OCI-LY3 (cell line): ENCODE measurements at regions not wholly inside any gene's neighbourhood (a gene's known extent, or its start where the extent isn't known, plus 50 kb on each side); places are given as distances from the start of the nearest gene placed in this dataset.
"Not testable (repeated sequence)": the region's sequence is repeated elsewhere in the genome, so short reads cannot be mapped to it uniquely, and the experiment has no call there.

ENCODE experiments used
- H2AFZ ChIP-seq: fragments of 200-600, 300-600 bp; shearing (Covaris generic); 2 replicates; pipeline ENCODE4 v1.6.0; 2014; ENCODE audit warnings: antibody characterized with exemption, low read depth, low read length
- H3K27ac ChIP-seq: fragments of 200-600, 300-600 bp; sonication (generic); 2 replicates; pipeline ENCODE4 v1.5.1; 2014; ENCODE audit warnings: mild to moderate bottlenecking, low read length, moderate library complexity, mixed read lengths
- H3K27me3 ChIP-seq: fragments of 200-600, 300-600 bp; sonication (generic); 2 replicates; pipeline ENCODE4 v1.6.1; 2014; ENCODE audit warnings: low read depth, low read length, mixed read lengths
- H3K36me3 ChIP-seq: fragments of 200-600, 300-600 bp; sonication (generic); replicated peaks from 2 replicates; pipeline ENCODE3; 2014; ENCODE audit warnings: low read depth, low read length, mixed read lengths
- H3K4me1 ChIP-seq: fragments of 300-600, 200-600 bp; sonication (generic); 2 replicates; pipeline ENCODE4 v1.6.1; 2014; ENCODE audit warnings: low read length, mixed read lengths
- H3K4me2 ChIP-seq: fragments of 200-600, 300-600 bp; sonication (generic); 2 replicates; pipeline ENCODE4 v1.6.1; 2014; ENCODE audit warnings: low read length, mixed read lengths
- H3K4me3 ChIP-seq: fragments of 300-600, 200-600 bp; sonication (generic); 2 replicates; pipeline ENCODE4 v1.5.1; 2014; ENCODE audit warnings: antibody characterized with exemption, mild to moderate bottlenecking, low read length, moderate library complexity
- H3K79me2 ChIP-seq: fragments of 300-600, 200-600 bp; shearing (Covaris generic); 2 replicates; pipeline ENCODE4 v1.6.1; 2014; ENCODE audit warnings: mild to moderate bottlenecking, low read length, mixed read lengths
- H3K9ac ChIP-seq: fragments of 300-600, 200-600 bp; shearing (Covaris generic); 2 replicates; pipeline ENCODE4 v1.6.0; 2014; ENCODE audit warnings: mild to moderate bottlenecking, low read length, moderate library complexity
- H3K9me3 ChIP-seq: fragments of 200-600, 300-600 bp; shearing (Covaris generic); 2 replicates; pipeline ENCODE4 v1.6.1; 2014; ENCODE audit warnings: low read length, mixed read lengths; ENCODE audit not compliant: insufficient read depth
- H4K20me1 ChIP-seq: fragments of 200-600, 300-600 bp; sonication (generic); 2 replicates; pipeline ENCODE4 v1.6.1; 2016; ENCODE audit warnings: low read length, mixed read lengths; ENCODE audit not compliant: insufficient read depth
- EZH2phosphoT487 ChIP-seq: fragments of 200-600 bp; shearing (Covaris generic); IDR thresholded peaks from 2 replicates; pipeline ENCODE4 v1.6.1; 2018; ENCODE audit warnings: antibody characterized with exemption, mixed run types, low read depth
- TF ChIP-seq, protein P1 (sequence below): fragments of 200-600, 300-600 bp; sonication (generic); IDR thresholded peaks from 2 replicates; pipeline ENCODE4 v1.5.1; 2014; ENCODE audit warnings: antibody characterized with exemption, low read length, low read depth

DNA sequence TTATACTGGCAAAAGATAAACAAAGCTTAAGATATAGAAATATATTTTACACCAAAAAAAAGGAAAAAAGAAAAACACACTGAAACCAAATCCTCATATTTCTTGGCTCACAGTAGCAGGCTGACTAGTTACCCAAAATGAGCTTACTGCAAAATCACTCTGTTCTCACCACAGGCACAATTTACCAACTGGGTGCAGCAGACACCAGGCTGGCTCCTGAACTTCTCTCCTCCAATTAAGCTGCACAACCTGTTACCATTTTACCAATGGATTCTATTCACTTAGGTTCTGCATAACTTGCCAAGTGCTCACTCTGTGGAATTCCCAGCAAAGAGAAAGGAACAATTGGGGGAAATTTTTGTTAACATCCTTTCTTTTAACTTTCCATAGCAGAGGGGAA, 679.3 kb downstream of the ZEB2 start:
- Histone ChIP-seq H3K27me3 (no peaks in the 10 kb centered on the region), H3K9ac (no peak overlapping the region), H4K20me1 (no peaks in the 10 kb centered on the region), H3K36me3 (no peaks in the 10 kb centered on the region), H3K79me2 (no peaks in the 10 kb centered on the region), H3K4me3 (no peak overlapping the region), H3K4me1 (peaks cover 18% of the 10 kb centered on the region), H3K4me2 (no peak overlapping the region), H3K27ac (no peak overlapping the region), H3K9me3 (no peaks in the 10 kb centered on the region), H2AFZ (no peak overlapping the region)
- no peak for TF ChIP-seq EZH2phosphoT487
- TF ChIP-seq, protein P1, sequence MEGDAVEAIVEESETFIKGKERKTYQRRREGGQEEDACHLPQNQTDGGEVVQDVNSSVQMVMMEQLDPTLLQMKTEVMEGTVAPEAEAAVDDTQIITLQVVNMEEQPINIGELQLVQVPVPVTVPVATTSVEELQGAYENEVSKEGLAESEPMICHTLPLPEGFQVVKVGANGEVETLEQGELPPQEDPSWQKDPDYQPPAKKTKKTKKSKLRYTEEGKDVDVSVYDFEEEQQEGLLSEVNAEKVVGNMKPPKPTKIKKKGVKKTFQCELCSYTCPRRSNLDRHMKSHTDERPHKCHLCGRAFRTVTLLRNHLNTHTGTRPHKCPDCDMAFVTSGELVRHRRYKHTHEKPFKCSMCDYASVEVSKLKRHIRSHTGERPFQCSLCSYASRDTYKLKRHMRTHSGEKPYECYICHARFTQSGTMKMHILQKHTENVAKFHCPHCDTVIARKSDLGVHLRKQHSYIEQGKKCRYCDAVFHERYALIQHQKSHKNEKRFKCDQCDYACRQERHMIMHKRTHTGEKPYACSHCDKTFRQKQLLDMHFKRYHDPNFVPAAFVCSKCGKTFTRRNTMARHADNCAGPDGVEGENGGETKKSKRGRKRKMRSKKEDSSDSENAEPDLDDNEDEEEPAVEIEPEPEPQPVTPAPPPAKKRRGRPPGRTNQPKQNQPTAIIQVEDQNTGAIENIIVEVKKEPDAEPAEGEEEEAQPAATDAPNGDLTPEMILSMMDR: no peak

DNA sequence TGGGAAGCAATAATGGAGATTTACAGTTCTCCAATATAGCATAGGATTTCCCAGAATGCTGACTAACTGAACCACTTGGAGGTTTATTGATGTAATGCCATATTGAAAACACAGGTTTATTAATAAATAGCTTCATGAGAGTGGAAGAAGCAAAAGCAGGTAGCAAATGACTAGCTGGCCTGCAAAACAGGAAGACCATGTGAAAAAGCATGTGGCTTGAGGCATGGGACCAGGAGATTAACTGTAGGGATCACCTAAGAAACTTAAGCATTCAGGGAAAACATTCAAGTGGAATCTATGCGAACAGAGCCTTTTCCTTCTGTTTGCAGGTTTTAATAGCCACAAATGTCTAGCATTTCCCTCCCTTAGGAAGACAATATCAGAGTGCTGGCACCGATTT, 679.7 kb downstream of the ZEB2 start:
- Histone ChIP-seq H3K27ac (no peak overlapping the region), H3K27me3 (no peaks in the 10 kb centered on the region), H3K36me3 (no peaks in the 10 kb centered on the region), H3K4me3 (no peak overlapping the region), H3K79me2 (no peaks in the 10 kb centered on the region), H3K4me1 (peaks cover 14% of the 10 kb centered on the region), H3K9me3 (no peaks in the 10 kb centered on the region), H3K4me2 (no peak overlapping the region), H3K9ac (no peak overlapping the region), H4K20me1 (no peaks in the 10 kb centered on the region), H2AFZ (no peak overlapping the region)
- TF ChIP-seq, protein P1: no peak
- no peak for TF ChIP-seq EZH2phosphoT487

DNA sequence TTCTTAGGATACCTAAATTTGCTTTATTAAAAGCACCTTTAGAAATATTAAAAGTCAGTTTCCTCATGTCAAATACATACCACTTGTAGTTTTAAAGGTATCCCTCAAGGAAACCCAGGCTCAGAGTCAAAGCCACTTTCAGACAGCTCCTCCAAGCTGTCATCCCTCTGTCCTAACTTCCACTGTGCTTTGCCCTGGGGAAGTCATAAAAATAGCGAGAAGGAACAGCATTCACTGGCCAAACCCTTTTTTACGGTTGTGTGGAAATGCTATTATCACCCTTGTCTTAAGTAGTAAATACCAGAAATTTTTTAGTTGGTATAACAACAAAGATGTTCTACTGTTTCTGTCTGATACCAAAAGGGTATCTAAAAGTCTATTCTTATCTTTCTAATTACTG, 680.5 kb downstream of the ZEB2 start:
- Histone ChIP-seq H3K9ac (no peak overlapping the region), H3K4me3 (no peak overlapping the region), H2AFZ (no peak overlapping the region), H3K36me3 (no peaks in the 10 kb centered on the region), H3K4me1 (peaks cover 6% of the 10 kb centered on the region), H3K27me3 (no peaks in the 10 kb centered on the region), H4K20me1 (no peaks in the 10 kb centered on the region), H3K79me2 (no peaks in the 10 kb centered on the region), H3K9me3 (no peaks in the 10 kb centered on the region), H3K27ac (no peak overlapping the region), H3K4me2 (no peak overlapping the region)
- TF ChIP-seq EZH2phosphoT487: no peak
- TF ChIP-seq, protein P1: no peak

DNA sequence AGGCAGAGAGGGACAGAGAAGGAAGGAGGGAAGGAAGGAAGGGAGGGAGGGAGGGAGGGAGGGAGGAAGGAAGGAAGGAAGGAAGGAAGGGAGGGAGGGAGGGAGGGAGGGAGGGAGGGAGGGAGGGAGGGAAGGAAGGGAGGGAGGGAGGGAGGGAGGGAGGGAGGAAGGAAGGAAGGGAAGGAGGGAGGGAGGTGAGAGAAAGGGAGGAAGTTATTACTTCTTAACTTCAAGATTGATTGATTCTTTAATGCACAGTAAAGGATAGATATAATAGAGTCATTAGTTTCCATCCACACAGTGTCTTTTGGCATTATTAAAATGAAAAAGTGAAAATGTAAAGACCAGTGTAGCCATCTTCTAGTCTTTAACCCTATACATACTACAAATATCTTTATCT, 682.9 kb downstream of the ZEB2 start:
- H3K79me2 ChIP-seq, H3K27me3 ChIP-seq, H3K4me2 ChIP-seq, H2AFZ ChIP-seq, H3K4me3 ChIP-seq, H3K9me3 ChIP-seq, H3K36me3 ChIP-seq, H3K9ac ChIP-seq, H3K4me1 ChIP-seq, H3K27ac ChIP-seq, H4K20me1 ChIP-seq: not testable (repeated sequence)

DNA sequence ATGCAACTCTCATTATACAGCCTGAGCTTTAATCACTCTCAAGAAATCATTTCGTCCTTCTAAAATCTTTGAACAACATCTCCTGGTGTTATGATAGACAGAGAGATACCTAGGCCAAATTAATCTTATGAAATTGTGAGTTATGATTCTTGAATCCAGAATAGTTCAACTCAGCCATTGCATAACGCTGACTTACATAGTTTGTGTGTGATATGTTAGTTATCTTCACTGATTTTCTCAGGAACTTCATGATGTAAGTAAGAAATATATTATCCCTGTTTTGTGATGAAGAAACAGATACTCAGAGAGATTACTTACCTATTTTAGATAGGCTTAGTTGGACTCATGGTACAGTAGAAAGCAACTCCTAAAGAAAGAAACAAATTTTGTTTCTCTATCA, 684.4 kb downstream of the ZEB2 start:
- TF ChIP-seq, protein P1: no peak
- no peak for TF ChIP-seq EZH2phosphoT487
- Histone ChIP-seq H3K9ac (no peak overlapping the region), H3K4me3 (no peak overlapping the region), H3K79me2 (no peaks in the 10 kb centered on the region), H3K4me2 (no peak overlapping the region), H3K9me3 (no peaks in the 10 kb centered on the region), H3K27me3 (no peaks in the 10 kb centered on the region), H4K20me1 (no peaks in the 10 kb centered on the region), H2AFZ (no peak overlapping the region), H3K27ac (no peak overlapping the region), H3K4me1 (no peaks in the 10 kb centered on the region), H3K36me3 (no peaks in the 10 kb centered on the region)
